ENCODE measurements at regions not wholly inside any gene's neighbourhood (a gene's known extent, or its start where the extent isn't known, plus 50 kb on each side); places are given as distances from the start of the nearest gene placed in this dataset.

- Histone ChIP-seq H3K4me1 (ENCODE audit: insufficient read depth, insufficient read length) (peaks cover 10% of the 10 kb centered on the region), H3K9me3 (ENCODE audit: insufficient read depth, low read length) (peaks cover 4% of the 10 kb centered on the region; the same call in 1 of the 2 replicates), H3K27me3 (ENCODE audit: insufficient read depth, insufficient read length) (no peaks in the 10 kb centered on the region), H3K4me3 (ENCODE audit: insufficient read length, low read depth) (no peak overlapping the region), H3K36me3 (ENCODE audit: insufficient read depth, insufficient read length, low read length) (no peaks in the 10 kb centered on the region), H3K9ac (ENCODE audit: insufficient read length, low read depth) (no peak overlapping the region)
- no peak for DNase-seq (ENCODE audit: low read depth, low spot score)
- no peak for TF ChIP-seq YY1 (IDR thresholded peaks at IDR 0.05; ENCODE audit: insufficient read depth, insufficient read length)
- no peak for TF ChIP-seq ZNF274 (IDR thresholded peaks at IDR 0.05; ENCODE audit: low read depth, low read length)
- no peak for TF ChIP-seq SUZ12 (IDR thresholded peaks at IDR 0.05; ENCODE audit: extremely low read depth, insufficient read depth, insufficient read length)
These were observed 81.9 kb upstream of the TNS3 start for GRCh38 chr7:47663851-47664250.

- Histone ChIP-seq H3K27me3 (ENCODE audit: insufficient read depth, insufficient read length) (no peaks in the 10 kb centered on the region), H3K4me1 (ENCODE audit: insufficient read depth, insufficient read length) (peaks cover 10% of the 10 kb centered on the region), H3K36me3 (ENCODE audit: insufficient read depth, insufficient read length, low read length) (no peaks in the 10 kb centered on the region), H3K4me3 (ENCODE audit: insufficient read length, low read depth) (no peak overlapping the region), H3K9ac (ENCODE audit: insufficient read length, low read depth) (no peak overlapping the region), H3K9me3 (ENCODE audit: insufficient read depth, low read length) (peaks cover 4% of the 10 kb centered on the region; the same call in 1 of the 2 replicates)
- no peak for TF ChIP-seq YY1 (IDR thresholded peaks at IDR 0.05; ENCODE audit: insufficient read depth, insufficient read length)
- TF ChIP-seq SUZ12 (IDR thresholded peaks at IDR 0.05; ENCODE audit: extremely low read depth, insufficient read depth, insufficient read length) = no peak
- no peak for TF ChIP-seq ZNF274 (IDR thresholded peaks at IDR 0.05; ENCODE audit: low read depth, low read length)
- DNase-seq (ENCODE audit: low read depth, low spot score) = no peak
These were observed 81.3 kb upstream of the TNS3 start for GRCh38 chr7:47663213-47663612.

DNA sequence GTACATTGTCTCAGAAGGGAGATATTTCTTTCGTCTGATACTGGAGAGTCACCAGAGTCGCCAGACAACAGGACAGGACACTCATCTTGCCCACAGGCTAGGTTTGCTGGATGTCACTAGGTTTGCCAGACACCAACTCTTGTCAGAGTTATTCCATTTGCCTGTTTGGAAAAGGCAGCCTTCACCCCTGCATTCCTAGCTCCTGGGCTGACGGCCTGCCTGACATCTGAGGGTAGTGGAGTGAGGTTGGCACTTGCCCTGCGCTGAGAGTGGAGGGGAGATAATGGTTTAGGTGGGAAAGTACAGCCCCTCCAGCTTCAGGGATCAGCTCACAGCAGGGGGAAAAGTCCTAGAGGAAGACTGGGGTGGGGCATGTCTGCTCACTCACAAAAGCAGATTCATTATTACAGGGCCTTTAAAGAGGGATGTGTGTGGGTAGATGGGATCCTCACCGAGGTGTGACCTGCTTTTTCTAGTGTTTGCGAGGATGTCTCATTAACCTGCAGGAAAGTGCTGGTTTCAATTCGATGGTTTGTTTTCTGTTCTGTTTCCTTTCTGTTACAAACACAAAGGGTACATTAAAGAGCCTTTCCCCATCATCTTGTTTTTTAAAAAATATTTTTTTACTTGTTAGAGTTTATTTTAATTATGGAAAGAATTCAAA, 79.3 kb upstream of the TNS3 start:
- H3K4me3 ChIP-seq (ENCODE audit: insufficient read length, low read depth) = no peak overlapping the region
- no peak for TF ChIP-seq YY1 (IDR thresholded peaks at IDR 0.05; ENCODE audit: insufficient read depth, insufficient read length)
- no peak for TF ChIP-seq ZNF274 (IDR thresholded peaks at IDR 0.05; ENCODE audit: low read depth, low read length)
- TF ChIP-seq SUZ12 (IDR thresholded peaks at IDR 0.05; ENCODE audit: extremely low read depth, insufficient read depth, insufficient read length) = no peak
- H3K9me3 ChIP-seq (ENCODE audit: insufficient read depth, low read length) = peaks cover 4% of the 10 kb centered on the region; the same call in 1 of the 2 replicates
- no peak overlapping the region for H3K9ac ChIP-seq (ENCODE audit: insufficient read length, low read depth)
- DNase-seq (ENCODE audit: low read depth, low spot score) = no peak
- H3K27me3 ChIP-seq (ENCODE audit: insufficient read depth, insufficient read length) = no peaks in the 10 kb centered on the region
- H3K4me1 ChIP-seq (ENCODE audit: insufficient read depth, insufficient read length) = peaks cover 10% of the 10 kb centered on the region
- H3K36me3 ChIP-seq (ENCODE audit: insufficient read depth, insufficient read length, low read length) = no peaks in the 10 kb centered on the region

GRCh38 chr7:47659664-47660462, 78.0 kb upstream of the TNS3 start:
- Histone ChIP-seq H3K27me3 (ENCODE audit: insufficient read depth, insufficient read length) (no peaks in the 10 kb centered on the region), H3K36me3 (ENCODE audit: insufficient read depth, insufficient read length, low read length) (no peaks in the 10 kb centered on the region), H3K4me3 (ENCODE audit: insufficient read length, low read depth) (no peak overlapping the region), H3K9ac (ENCODE audit: insufficient read length, low read depth) (no peak overlapping the region), H3K9me3 (ENCODE audit: insufficient read depth, low read length) (no peaks in the 10 kb centered on the region), H3K4me1 (ENCODE audit: insufficient read depth, insufficient read length) (peaks cover 12% of the 10 kb centered on the region)
- DNase-seq (ENCODE audit: low read depth, low spot score) = no peak
- TF ChIP-seq SUZ12 (IDR thresholded peaks at IDR 0.05; ENCODE audit: extremely low read depth, insufficient read depth, insufficient read length) (no peak), ZNF274 (IDR thresholded peaks at IDR 0.05; ENCODE audit: low read depth, low read length) (no peak), YY1 (IDR thresholded peaks at IDR 0.05; ENCODE audit: insufficient read depth, insufficient read length) (no peak)

- no peaks in the 10 kb centered on the region for H3K36me3 ChIP-seq (ENCODE audit: insufficient read depth, insufficient read length, low read length)
- no peaks in the 10 kb centered on the region for H3K9me3 ChIP-seq (ENCODE audit: insufficient read depth, low read length)
- no peak overlapping the region for H3K9ac ChIP-seq (ENCODE audit: insufficient read length, low read depth)
- peaks cover 12% of the 10 kb centered on the region for H3K4me1 ChIP-seq (ENCODE audit: insufficient read depth, insufficient read length)
- no peak for DNase-seq (ENCODE audit: low read depth, low spot score)
- H3K27me3 ChIP-seq (ENCODE audit: insufficient read depth, insufficient read length) = no peaks in the 10 kb centered on the region
- no peak for TF ChIP-seq ZNF274 (IDR thresholded peaks at IDR 0.05; ENCODE audit: low read depth, low read length)
- no peak for TF ChIP-seq SUZ12 (IDR thresholded peaks at IDR 0.05; ENCODE audit: extremely low read depth, insufficient read depth, insufficient read length)
- no peak for TF ChIP-seq YY1 (IDR thresholded peaks at IDR 0.05; ENCODE audit: insufficient read depth, insufficient read length)
- H3K4me3 ChIP-seq (ENCODE audit: insufficient read length, low read depth) = no peak overlapping the region
These were observed 77.2 kb upstream of the TNS3 start for GRCh38 chr7:47658886-47659635.

- TF ChIP-seq YY1 (IDR thresholded peaks at IDR 0.05; ENCODE audit: insufficient read depth, insufficient read length) (no peak), SUZ12 (IDR thresholded peaks at IDR 0.05; ENCODE audit: extremely low read depth, insufficient read depth, insufficient read length) (no peak), ZNF274 (IDR thresholded peaks at IDR 0.05; ENCODE audit: low read depth, low read length) (no peak)
- no peak for DNase-seq (ENCODE audit: low read depth, low spot score)
- Histone ChIP-seq H3K27me3 (ENCODE audit: insufficient read depth, insufficient read length) (no peaks in the 10 kb centered on the region), H3K9me3 (ENCODE audit: insufficient read depth, low read length) (no peaks in the 10 kb centered on the region), H3K9ac (ENCODE audit: insufficient read length, low read depth) (no peak overlapping the region), H3K36me3 (ENCODE audit: insufficient read depth, insufficient read length, low read length) (no peaks in the 10 kb centered on the region), H3K4me3 (ENCODE audit: insufficient read length, low read depth) (no peak overlapping the region), H3K4me1 (ENCODE audit: insufficient read depth, insufficient read length) (peaks cover 12% of the 10 kb centered on the region)
These were observed 75.2 kb upstream of the TNS3 start for GRCh38 chr7:47657126-47657525.
